ENCODE measurements at regions not wholly inside any gene's neighbourhood (a gene's known extent, or its start where the extent isn't known, plus 50 kb on each side); places are given as distances from the start of the nearest gene placed in this dataset.

- no peaks in the 10 kb centered on the region for H3K4me1 ChIP-seq
- H3K27me3 ChIP-seq (replicated peaks in 1 of 7): no peaks in the 10 kb centered on the region
- intact Hi-C loops (cut with DNase I; ENCODE audit: low total_unique reads): no loop called here
- no peak for TF ChIP-seq POLR2AphosphoS5 (IDR thresholded peaks at IDR 0.05)
- TF ChIP-seq POLR2A (IDR thresholded peaks at IDR 0.05): no peak
- no peak for TF ChIP-seq CTCF (IDR thresholded peaks at IDR 0.05 in 8 of 11, conservative IDR thresholded peaks at IDR 0.05 in 3 of 11)
- no peak overlapping the region for H3K4me3 ChIP-seq
- 72 to 87% (median 79%) methylated on average over 3 of the region's 3 CpGs for WGBS, 5 donors
- H3K9me3 ChIP-seq: peaks cover 0 to 7% (median 0%) of the 10 kb centered on the region in 8 donors
- no peaks in the 10 kb centered on the region for H3K36me3 ChIP-seq
- H3K27ac ChIP-seq: no peak overlapping the region
- no peak for DNase-seq
Measured at GRCh38 chr12:67853204-67853603, 136.0 kb upstream of the IFNG-AS1 start.

GRCh38 chr12:67854351-67854750 lies 134.9 kb upstream of the IFNG-AS1 start:
- Histone ChIP-seq H3K27ac (no peak overlapping the region), H3K27me3 (replicated peaks in 1 of 7) (no peaks in the 10 kb centered on the region), H3K4me1 (no peaks in the 10 kb centered on the region), H3K4me3 (no peak overlapping the region), H3K9me3 (peaks cover 0 to 9% (median under 1%) of the 10 kb centered on the region in 8 donors), H3K36me3 (no peaks in the 10 kb centered on the region)
- no peak for DNase-seq
- WGBS, 5 donors: 75 to 85% (median 84%) methylated on average over 1 of the region's 1 CpG
- TF ChIP-seq POLR2A (IDR thresholded peaks at IDR 0.05): no peak
- TF ChIP-seq POLR2AphosphoS5 (IDR thresholded peaks at IDR 0.05): no peak
- TF ChIP-seq CTCF (IDR thresholded peaks at IDR 0.05 in 8 of 11, conservative IDR thresholded peaks at IDR 0.05 in 3 of 11): no peak
- intact Hi-C loops (cut with DNase I; ENCODE audit: low total_unique reads): no loop called here

- H3K4me3 ChIP-seq: no peak overlapping the region
- H3K27me3 ChIP-seq (replicated peaks in 1 of 7): no peaks in the 10 kb centered on the region
- H3K9me3 ChIP-seq: peaks cover 0 to 6% (median 0%) of the 10 kb centered on the region in 8 donors
- H3K27ac ChIP-seq: no peak overlapping the region
- no peaks in the 10 kb centered on the region for H3K36me3 ChIP-seq
- DNase-seq: no peak
- intact Hi-C loops (cut with DNase I; ENCODE audit: low total_unique reads): no loop called here
- TF ChIP-seq POLR2AphosphoS5 (IDR thresholded peaks at IDR 0.05) (no peak), CTCF (IDR thresholded peaks at IDR 0.05 in 8 of 11, conservative IDR thresholded peaks at IDR 0.05 in 3 of 11) (no peak), POLR2A (IDR thresholded peaks at IDR 0.05) (no peak)
- no peaks in the 10 kb centered on the region for H3K4me1 ChIP-seq
Measured at GRCh38 chr12:67855103-67855502, 134.1 kb upstream of the IFNG-AS1 start.

GRCh38 chr12:67871231-67871630 lies 118.0 kb upstream of the IFNG-AS1 start:
- intact Hi-C loops (cut with DNase I; ENCODE audit: low total_unique reads): no loop called here
- H3K27ac ChIP-seq: no peak overlapping the region
- no peaks in the 10 kb centered on the region for H3K36me3 ChIP-seq
- no peaks in the 10 kb centered on the region for H3K27me3 ChIP-seq (replicated peaks in 1 of 7)
- no peak overlapping the region for H3K4me3 ChIP-seq
- 75 to 90% (median 85%) methylated on average over 4 of the region's 4 CpGs for WGBS, 5 donors
- DNase-seq: no peak
- no peaks in the 10 kb centered on the region for H3K4me1 ChIP-seq
- TF ChIP-seq POLR2AphosphoS5 (IDR thresholded peaks at IDR 0.05) (no peak), POLR2A (IDR thresholded peaks at IDR 0.05) (no peak), CTCF (IDR thresholded peaks at IDR 0.05 in 8 of 11, conservative IDR thresholded peaks at IDR 0.05 in 3 of 11) (no peak)
- no peaks in the 10 kb centered on the region for H3K9me3 ChIP-seq

Measured in spleen (tissue), 11 donors.